ENCODE measurements at regions not wholly inside any gene's neighbourhood (a gene's known extent, or its start where the extent isn't known, plus 50 kb on each side); places are given as distances from the start of the nearest gene placed in this dataset.

- no peak for TF ChIP-seq POLR2AphosphoS5 (IDR thresholded peaks at IDR 0.05)
- no peak for TF ChIP-seq EP300 (IDR thresholded peaks at IDR 0.05)
- TF ChIP-seq POLR2A (IDR thresholded peaks at IDR 0.05): no peak
- no peak for TF ChIP-seq CTCF (IDR thresholded peaks at IDR 0.05)
- intact Hi-C loops (cut with DNase I): no loop called here
- WGBS, 2 donors: 42 to 61% methylated on average over 3 of the region's 3 CpGs
Measured at GRCh38 chr3:103796068-103796467, 1361.3 kb downstream of the ZPLD1 start.

GRCh38 chr3:103803787-103804186 lies 1369.0 kb downstream of the ZPLD1 start:
- DNase-seq: no peak
- H3K4me1 ChIP-seq: no peaks in the 10 kb centered on the region
- no peaks in the 10 kb centered on the region for H3K27me3 ChIP-seq
- H3K9me3 ChIP-seq: peaks cover 0 to 5% (median 2%) of the 10 kb centered on the region in 4 donors
- intact Hi-C loops (cut with DNase I): no loop called here
- no peaks in the 10 kb centered on the region for H3K36me3 ChIP-seq
- TF ChIP-seq POLR2A (IDR thresholded peaks at IDR 0.05) (no peak), EP300 (IDR thresholded peaks at IDR 0.05) (no peak), POLR2AphosphoS5 (IDR thresholded peaks at IDR 0.05) (no peak), CTCF (IDR thresholded peaks at IDR 0.05) (no peak)
- WGBS, 2 donors: 58 to 73% methylated on average over 1 of the region's 1 CpG
- no peak overlapping the region for H3K4me3 ChIP-seq
- no peak overlapping the region for H3K27ac ChIP-seq

More at GRCh38 chr3:103796068-103796467, 1361.3 kb downstream of the ZPLD1 start:
- Histone ChIP-seq H3K4me1 (no peaks in the 10 kb centered on the region), H3K9me3 (no peaks in the 10 kb centered on the region), H3K4me3 (no peak overlapping the region), H3K27ac (no peak overlapping the region), H3K27me3 (no peaks in the 10 kb centered on the region), H3K36me3 (no peaks in the 10 kb centered on the region)
- DNase-seq: no peak

GRCh38 chr3:103810167-103810566 lies 1375.4 kb downstream of the ZPLD1 start:
- WGBS, 2 donors: 80 to 83% methylated on average over 2 of the region's 2 CpGs
- Histone ChIP-seq H3K27ac (no peak overlapping the region), H3K4me3 (no peak overlapping the region), H3K36me3 (no peaks in the 10 kb centered on the region), H3K27me3 (no peaks in the 10 kb centered on the region), H3K4me1 (no peaks in the 10 kb centered on the region), H3K9me3 (peaks cover 0 to 11% (median 5%) of the 10 kb centered on the region in 4 donors)
- DNase-seq: no peak
- intact Hi-C loops (cut with DNase I): no loop called here
- TF ChIP-seq POLR2A (IDR thresholded peaks at IDR 0.05): no peak
- no peak for TF ChIP-seq CTCF (IDR thresholded peaks at IDR 0.05)
- no peak for TF ChIP-seq EP300 (IDR thresholded peaks at IDR 0.05)
- TF ChIP-seq POLR2AphosphoS5 (IDR thresholded peaks at IDR 0.05): no peak

- no peaks in the 10 kb centered on the region for H3K4me1 ChIP-seq
- peaks cover 0 to 7% (median 2%) of the 10 kb centered on the region in 4 donors for H3K9me3 ChIP-seq
- no peaks in the 10 kb centered on the region for H3K27me3 ChIP-seq
- H3K27ac ChIP-seq: no peak overlapping the region
- intact Hi-C loops (cut with DNase I): no loop called here
- 85 to 92% methylated on average over 1 of the region's 1 CpG for WGBS, 2 donors
- TF ChIP-seq EP300 (IDR thresholded peaks at IDR 0.05) (no peak), CTCF (IDR thresholded peaks at IDR 0.05) (no peak), POLR2A (IDR thresholded peaks at IDR 0.05) (no peak)
- H3K36me3 ChIP-seq: no peaks in the 10 kb centered on the region
- no peak for DNase-seq
- no peak overlapping the region for H3K4me3 ChIP-seq
Measured at GRCh38 chr3:103813955-103814354, 1379.1 kb downstream of the ZPLD1 start.

- WGBS, 2 donors: 77 to 80% methylated on average over 3 of the region's 3 CpGs
- Histone ChIP-seq H3K27ac (no peak overlapping the region), H3K9me3 (peaks cover 0 to 2% (median 0%) of the 10 kb centered on the region in 4 donors), H3K4me3 (no peak overlapping the region), H3K36me3 (no peaks in the 10 kb centered on the region), H3K27me3 (no peaks in the 10 kb centered on the region), H3K4me1 (no peaks in the 10 kb centered on the region)
- no peak for DNase-seq
- intact Hi-C loops (cut with DNase I): no loop called here
- TF ChIP-seq POLR2A (IDR thresholded peaks at IDR 0.05) (no peak), POLR2AphosphoS5 (IDR thresholded peaks at IDR 0.05) (no peak), CTCF (IDR thresholded peaks at IDR 0.05) (no peak)
Measured at GRCh38 chr3:103818398-103818797, 1383.6 kb downstream of the ZPLD1 start.

All from sigmoid colon (tissue), 6 donors.